ENCODE measurements at regions not wholly inside any gene's neighbourhood (a gene's known extent, or its start where the extent isn't known, plus 50 kb on each side); places are given as distances from the start of the nearest gene placed in this dataset.

- TF ChIP-seq CTCF (IDR thresholded peaks at IDR 0.05) (no peak), EZH2 (IDR thresholded peaks at IDR 0.05) (no peak), EZH2phosphoT487 (IDR thresholded peaks at IDR 0.05) (no peak)
Measured at GRCh38 chr7:41457832-41458437, 245.0 kb downstream of the INHBA start.

All from neural progenitor cell (in vitro differentiated cells).